G401.6 (cell line): ENCODE measurements at regions not wholly inside any gene's neighbourhood (a gene's known extent, or its start where the extent isn't known, plus 50 kb on each side); places are given as distances from the start of the nearest gene placed in this dataset.

ENCODE experiments used
- FAIRE-seq: peaks from 2 replicates; lab custom pipeline; 2012; peaks lifted over from hg19 to GRCh38; lab: Jason Lieb, UNC

GRCh38 chr15:29601811-29602210 lies 220.5 kb downstream of the TJP1 start:
- no peak for FAIRE-seq

DNA sequence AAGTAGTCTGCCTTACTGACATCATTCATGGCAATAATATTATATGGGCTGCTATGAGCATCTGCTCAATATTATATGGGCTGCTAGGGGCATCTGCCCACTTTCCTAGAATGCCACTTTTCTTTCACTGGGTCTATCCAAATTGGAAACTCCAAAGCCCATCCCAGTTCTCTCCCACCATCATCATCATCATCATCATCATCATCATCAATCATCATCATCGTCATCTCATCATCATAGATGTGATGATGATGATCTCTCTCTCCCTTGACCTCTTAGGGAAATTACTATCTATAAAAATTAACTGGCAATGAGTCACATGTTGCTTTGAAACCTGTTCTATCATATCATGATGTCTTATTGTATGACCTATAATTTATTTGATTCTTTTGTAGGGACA lies 222.0 kb downstream of the TJP1 start:
- no peak for FAIRE-seq

DNA sequence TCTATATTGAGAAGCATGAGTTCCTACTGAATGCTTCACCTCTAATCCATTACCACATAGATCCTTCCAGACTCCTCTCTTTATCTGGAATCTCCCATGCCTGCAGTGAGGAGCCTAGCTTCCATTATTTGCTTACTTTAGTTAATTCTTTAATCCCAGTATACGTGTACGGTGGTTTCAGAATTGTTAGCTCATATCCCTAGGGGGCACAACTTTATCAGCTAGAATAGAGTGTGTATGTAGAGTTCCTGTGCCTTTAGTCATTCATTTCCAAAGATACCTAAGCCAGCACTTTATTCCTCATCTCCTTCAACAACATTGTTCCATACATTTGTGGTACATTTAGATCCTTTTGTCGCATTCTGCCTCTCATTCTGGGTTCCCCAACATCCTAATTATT lies 226.0 kb downstream of the TJP1 start:
- FAIRE-seq, result no peak

DNA sequence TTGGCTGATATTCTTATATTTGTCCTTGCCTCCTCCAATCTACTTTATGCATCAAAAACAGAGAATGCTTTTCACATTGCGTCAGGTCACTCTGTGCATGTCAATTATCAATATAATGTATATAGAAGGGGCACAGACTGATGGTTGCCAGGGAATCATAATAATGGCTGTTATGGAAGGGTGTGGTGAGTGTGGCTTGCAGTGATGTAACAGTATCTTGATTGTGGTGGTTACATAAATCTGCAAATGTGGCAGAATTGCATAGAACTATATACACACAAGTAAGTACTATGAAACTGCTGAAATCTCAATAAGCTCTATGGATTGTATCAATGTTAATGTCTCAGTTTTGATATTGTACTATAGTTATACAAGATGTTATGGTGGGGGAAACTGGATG lies 228.6 kb downstream of the TJP1 start:
- no peak for FAIRE-seq

- FAIRE-seq, result no peak
These were observed 229.2 kb downstream of the TJP1 start for GRCh38 chr15:29593111-29593510.

GRCh38 chr15:29590701-29591100 lies 231.6 kb downstream of the TJP1 start:
- no peak for FAIRE-seq

- no peak for FAIRE-seq
These were observed 232.3 kb downstream of the TJP1 start for GRCh38 chr15:29589975-29590374.

DNA sequence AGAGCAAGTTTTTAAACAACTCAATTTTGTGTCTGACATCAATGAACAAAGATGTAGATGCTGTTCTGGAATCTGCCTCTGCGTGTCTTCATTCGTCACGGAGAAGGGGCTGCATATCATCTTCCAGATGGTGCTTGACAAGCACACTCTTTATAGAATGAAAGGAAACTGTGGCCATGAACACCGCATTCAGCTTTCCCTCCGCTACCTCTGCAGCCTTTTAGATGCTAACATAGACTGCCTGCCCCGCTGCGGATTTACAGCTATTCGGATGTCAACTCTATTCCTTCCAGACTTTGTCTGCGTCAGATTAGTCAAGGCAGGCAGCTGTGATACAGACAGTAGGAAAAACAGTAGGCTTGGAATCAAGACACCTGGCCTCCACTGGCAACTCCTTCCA lies 232.9 kb downstream of the TJP1 start:
- FAIRE-seq, result no peak

DNA sequence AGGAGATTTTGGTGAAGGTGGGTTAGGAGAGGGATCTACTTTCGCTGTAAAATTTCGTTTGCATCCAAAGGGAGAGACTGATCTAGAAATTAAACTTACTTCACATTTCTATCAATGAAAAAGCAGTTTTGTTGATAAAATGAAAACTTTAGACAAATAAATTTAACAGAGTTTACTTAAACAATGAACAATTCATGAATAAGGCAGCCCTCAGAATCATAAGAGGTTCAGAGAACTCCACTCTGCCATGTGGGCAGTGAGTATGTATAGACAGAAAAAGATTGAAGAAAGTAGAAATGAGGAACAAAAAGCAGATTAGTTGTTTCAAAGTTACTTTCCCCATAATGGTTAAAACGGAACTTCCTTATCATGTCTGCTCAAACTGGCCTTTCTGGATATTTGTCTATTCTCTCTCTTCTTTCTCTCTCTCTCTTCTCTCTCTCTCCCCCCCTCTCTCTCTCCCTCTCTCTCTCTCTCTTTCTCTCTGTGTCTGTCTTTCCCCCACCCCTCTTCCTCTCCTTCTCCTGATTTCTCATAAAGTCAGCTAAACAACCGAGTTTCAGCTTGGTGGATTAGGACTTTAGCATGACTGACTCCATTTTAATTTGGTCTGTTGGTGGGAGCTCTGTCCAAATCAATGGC lies 248.9 kb downstream of the TJP1 start:
- FAIRE-seq, result no peak

DNA sequence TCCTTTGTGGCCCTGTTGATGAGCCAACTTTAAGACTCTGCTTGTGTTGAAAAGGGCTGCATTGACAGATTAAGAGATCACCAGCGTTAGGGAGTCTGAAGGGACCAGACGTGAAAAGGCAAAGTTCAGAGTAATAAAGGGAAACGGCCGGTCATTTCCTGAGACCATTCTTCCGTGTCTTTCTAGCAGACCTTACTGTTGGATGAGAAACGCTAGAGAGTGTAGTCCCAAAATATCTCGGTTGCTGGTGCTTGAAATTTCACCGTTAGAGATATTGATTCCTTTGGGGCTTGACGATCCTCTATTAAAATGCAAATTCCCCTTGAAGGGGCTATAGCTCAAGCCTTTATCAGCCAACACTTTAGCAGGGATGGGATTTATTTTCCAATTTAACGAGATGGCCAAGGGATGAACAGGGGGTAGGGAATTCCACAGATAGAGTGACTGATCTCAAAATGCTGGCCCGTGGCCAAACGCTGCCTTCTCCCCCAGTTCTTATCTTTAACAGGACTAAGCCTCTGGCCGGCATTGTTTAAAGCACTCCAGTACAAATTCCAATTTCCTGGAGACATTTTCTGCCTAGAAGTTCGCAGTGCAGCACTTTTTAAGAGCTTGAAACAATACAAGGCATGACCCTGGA lies 250.4 kb downstream of the TJP1 start:
- FAIRE-seq, result no peak

DNA sequence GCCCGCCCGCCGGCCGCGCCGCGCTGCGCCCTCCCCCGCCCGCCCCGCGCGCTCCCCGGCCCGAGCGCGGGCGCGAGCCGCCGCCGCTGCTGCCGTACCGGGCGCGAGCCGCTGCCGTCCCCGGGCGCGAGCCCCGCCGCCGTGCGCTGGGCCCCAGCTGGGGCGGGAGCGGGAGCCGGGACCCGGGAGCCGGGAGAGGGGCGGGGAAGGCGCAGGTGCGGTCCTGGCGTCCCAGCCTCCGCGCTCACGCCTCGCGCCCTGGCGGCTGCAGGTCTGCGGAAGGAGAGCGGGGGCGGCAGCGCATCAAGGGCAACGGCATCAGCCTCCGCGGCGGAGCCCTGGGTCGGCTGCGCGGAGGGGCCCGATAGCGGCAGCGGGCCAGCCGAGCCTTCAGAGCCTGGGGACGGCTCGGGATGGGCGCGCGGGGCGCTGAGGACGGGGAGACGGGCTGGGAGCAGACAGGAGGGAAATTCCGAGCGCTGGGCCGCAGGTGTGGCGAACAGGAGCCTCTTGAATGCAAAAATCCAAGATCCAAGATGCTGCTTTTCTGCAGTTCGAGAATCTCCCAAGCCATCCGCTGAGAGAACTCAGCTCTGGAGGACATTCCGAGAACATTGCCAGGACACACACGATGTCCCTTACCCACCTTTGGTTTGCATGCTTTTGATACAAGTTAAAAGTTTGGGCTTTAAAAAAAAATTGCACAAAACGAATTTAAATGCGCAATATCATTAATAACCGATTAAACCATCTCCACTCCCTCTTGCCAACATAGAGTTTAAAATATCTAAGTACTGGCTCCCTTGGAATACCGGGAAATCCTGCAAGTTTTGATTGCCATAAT lies 251.1 kb downstream of the TJP1 start:
- no peak for FAIRE-seq

DNA sequence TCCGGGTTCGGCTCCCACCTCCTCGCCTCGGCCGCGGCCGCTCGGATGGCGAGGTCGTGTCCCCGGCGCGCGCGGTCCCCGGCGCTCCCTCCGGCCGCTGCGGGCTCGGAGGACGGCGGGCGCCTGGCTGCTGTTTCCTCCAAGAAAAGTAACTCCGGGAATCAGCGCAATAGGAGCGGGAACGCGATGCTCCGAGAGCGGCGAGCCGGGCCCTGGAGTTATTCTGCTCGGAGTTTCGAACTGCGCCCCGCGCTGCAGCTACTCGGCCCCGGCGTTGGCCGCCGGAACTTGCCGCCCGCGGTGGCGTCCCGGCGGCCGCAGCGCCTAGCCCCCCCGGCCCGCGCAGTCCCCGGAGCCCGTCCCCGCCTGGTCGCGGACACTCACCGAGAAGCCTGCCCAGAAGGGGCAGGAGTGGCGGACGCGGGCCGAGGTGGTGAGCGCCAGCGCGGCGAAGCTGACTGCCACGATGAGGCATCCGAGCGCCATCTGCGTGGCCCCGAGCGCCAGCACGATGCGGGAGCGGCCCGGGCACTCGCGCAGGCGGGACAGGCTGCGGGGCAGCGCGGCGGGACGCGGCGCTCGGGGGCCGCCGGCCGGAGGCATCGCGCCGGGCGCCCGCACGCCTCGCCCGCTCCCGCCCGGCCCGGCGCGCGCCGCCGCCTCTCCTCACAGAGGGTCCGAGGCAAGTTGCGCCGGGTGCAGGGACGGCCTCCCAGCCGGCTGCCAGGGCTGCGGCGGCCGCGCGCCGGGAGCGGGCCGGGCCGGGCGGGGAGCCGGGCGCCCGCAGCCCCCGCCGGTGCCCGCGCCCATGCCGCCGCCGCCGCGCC lies 251.9 kb downstream of the TJP1 start:
- FAIRE-seq, result no peak

DNA sequence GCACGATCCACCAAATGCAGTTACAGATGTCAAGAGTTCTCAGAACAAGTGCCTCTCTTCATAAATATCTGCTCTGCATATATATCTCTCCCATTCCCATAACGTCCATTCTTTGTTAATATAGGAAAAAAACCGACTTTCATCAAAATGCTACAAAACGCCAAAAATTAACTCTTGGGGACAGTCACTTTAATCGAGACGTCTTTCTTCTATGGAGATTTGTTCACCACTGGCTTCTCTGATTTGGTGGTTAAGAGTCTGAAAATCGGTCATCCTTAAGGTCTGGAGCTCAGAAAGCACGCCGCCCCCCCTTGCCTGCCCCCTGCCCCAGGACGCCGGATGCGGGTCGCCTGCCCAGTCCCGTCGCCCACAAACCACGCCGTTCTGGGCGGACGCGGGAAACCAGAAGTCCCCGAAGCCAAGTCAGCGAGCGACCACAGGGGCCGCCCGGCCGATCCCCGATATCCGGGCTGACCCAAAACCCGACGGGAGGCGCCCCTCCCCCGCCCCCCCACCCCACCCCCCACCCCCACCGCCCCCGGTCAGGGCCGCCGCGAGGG lies 252.7 kb downstream of the TJP1 start:
- no peak for FAIRE-seq

DNA sequence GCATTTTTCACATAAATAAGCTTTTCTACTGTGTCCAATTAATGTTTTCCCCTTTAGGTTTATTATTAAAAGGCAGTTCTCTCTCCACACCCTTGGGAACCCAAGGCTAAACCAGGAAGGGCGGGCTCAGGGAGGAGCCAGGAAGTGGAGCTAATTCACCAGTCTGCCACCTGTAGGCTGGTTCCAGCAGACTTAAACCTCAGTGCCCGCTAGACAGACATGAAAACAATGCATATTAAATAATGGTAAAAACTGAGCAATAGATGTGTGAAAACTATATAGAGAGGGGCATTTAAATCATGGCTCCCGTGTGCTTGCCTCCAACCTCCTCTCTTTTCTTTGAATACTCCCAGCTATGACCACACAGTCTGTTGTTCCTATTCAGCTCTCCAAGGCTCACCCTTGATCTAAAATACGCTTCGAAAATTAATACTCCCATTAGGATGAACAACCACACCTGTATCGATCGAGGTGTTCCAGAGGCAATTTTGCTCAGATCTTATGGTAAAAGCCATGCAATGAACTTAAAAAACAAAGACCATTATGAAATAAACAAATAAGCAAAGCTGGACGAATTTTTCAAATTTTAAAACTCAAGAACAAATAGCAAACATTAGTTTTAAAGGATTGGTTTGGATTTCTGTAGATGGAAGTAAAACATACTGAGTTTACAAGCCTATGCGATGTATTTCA lies 253.3 kb downstream of the TJP1 start:
- FAIRE-seq, result no peak

- no peak for FAIRE-seq
These were observed 254.9 kb downstream of the TJP1 start for GRCh38 chr15:29567336-29567735.

GRCh38 chr15:29566914-29567313 lies 255.4 kb downstream of the TJP1 start:
- FAIRE-seq, result no peak

DNA sequence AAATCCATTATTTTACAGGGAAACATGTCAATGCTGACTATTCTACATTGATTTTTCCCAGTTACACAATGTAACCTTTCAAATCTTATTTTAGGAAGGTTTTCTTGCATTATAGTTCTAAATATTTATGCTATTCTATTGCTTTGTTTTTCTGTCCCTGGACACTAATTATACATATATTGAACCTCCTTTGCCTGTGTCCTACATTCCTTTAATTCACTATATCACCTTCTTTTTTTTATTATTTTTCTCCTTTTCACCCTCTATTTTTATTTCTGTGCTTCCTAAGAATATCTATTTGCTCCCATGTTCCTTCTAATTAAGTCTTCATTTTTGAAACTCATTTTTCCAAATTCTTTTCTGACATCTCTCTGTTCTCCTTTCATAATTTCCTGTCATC lies 259.2 kb downstream of the TJP1 start:
- no peak for FAIRE-seq

- FAIRE-seq, result no peak
These were observed 261.4 kb downstream of the TJP1 start for GRCh38 chr15:29560896-29561295.

- no peak for FAIRE-seq
These were observed 264.0 kb downstream of the TJP1 start for GRCh38 chr15:29558261-29558660.

- FAIRE-seq, result no peak
These were observed 265.1 kb downstream of the TJP1 start for GRCh38 chr15:29557171-29557570.

- FAIRE-seq, result no peak
These were observed 265.9 kb downstream of the TJP1 start for GRCh38 chr15:29556380-29556779.

DNA sequence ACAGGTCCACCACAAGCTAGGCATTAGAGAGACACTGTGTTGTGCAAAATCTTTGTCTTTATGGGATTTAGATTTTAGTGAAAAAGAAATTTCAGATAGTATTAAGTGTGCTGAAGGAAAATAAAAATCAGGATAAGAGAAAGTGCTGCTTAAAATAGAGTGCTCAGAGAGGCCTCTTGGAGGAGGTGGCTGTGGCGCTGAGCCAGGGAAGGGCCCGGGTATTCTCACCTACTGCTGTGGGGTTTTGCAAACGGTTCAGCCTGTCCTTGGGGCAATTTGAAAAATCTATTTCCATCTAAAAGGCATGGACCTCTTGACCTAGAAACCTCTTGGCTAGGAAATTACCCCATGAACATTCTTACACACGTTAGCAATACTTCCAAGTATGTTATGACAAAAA lies 267.7 kb downstream of the TJP1 start:
- no peak for FAIRE-seq
